ENCODE measurements at regions not wholly inside any gene's neighbourhood (a gene's known extent, or its start where the extent isn't known, plus 50 kb on each side); places are given as distances from the start of the nearest gene placed in this dataset.

DNA sequence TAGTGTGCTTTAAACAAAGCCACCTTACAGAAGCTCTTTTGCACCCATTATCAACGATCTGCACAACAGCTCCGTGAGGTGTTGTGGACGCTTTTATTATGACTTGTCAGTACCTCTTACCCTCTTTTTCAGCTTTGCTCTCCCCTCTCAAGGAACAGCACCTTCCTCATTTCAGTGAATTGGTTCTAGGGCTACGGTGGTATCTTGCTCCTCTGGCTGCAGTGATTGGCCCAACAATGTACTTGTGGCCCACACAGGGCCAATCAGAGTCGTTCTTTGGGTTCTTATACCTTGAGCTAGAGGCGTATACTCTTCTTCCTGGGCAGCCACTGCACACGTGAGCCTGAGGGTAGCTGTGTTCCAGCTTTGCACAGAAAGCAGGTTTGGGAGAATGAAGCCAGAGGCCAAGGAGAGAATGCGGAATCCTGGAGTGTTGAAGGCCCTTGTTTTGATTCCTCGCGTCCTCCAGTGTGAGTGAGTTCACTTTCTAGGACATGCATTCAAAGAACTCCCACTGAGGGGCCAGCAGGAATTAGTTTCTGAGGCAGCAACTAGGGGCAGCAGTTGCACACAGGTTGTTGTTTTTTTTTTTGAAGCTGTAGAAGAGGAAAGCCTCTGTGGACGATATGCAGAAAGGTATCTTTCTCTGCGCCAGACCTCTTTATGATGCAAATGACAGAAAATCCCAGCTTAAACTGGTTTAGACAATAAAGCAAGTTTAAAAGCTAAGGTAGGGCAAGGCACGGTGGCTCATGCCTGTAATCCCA lies 49.8 kb upstream of the PDZD8 start (continued):
- no peak for TF ChIP-seq PAF1 (CRISPR knock-in tag; IDR thresholded peaks at IDR 0.05)
- TF ChIP-seq ONECUT2 (CRISPR knock-in tag; IDR thresholded peaks at IDR 0.05): no peak
- no peak for TF ChIP-seq KDM1A (CRISPR knock-in tag; IDR thresholded peaks at IDR 0.05)
- no peak for TF ChIP-seq ZNF570 (CRISPR knock-in tag; IDR thresholded peaks at IDR 0.05; ENCODE audit: borderline replicate concordance)
- no peak for TF ChIP-seq HIVEP1 (CRISPR knock-in tag; IDR thresholded peaks at IDR 0.05)
- no peak for TF ChIP-seq MXD4 (CRISPR knock-in tag; IDR thresholded peaks at IDR 0.05)
- no peak for TF ChIP-seq MLLT10 (CRISPR knock-in tag; IDR thresholded peaks at IDR 0.05)
- no peak for TF ChIP-seq ZNF569 (CRISPR knock-in tag; IDR thresholded peaks at IDR 0.05; ENCODE audit: borderline replicate concordance)
- TF ChIP-seq ZBTB40 (IDR thresholded peaks at IDR 0.05): no peak
- no peak for TF ChIP-seq ZBTB40 (CRISPR knock-in tag; IDR thresholded peaks at IDR 0.05)
- no peak for TF ChIP-seq ZSCAN20 (CRISPR knock-in tag; IDR thresholded peaks at IDR 0.05; ENCODE audit: borderline replicate concordance)
- TF ChIP-seq, protein P1, sequence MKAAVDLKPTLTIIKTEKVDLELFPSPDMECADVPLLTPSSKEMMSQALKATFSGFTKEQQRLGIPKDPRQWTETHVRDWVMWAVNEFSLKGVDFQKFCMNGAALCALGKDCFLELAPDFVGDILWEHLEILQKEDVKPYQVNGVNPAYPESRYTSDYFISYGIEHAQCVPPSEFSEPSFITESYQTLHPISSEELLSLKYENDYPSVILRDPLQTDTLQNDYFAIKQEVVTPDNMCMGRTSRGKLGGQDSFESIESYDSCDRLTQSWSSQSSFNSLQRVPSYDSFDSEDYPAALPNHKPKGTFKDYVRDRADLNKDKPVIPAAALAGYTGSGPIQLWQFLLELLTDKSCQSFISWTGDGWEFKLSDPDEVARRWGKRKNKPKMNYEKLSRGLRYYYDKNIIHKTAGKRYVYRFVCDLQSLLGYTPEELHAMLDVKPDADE (CRISPR knock-in tag; IDR thresholded peaks at IDR 0.05): no peak
- TF ChIP-seq NFATC3 (CRISPR knock-in tag; IDR thresholded peaks at IDR 0.05): no peak
- TF ChIP-seq ZNF292 (CRISPR knock-in tag; IDR thresholded peaks at IDR 0.05; ENCODE audit: borderline replicate concordance, low read depth): no peak
- TF ChIP-seq ZNF7 (CRISPR knock-in tag; IDR thresholded peaks at IDR 0.05): no peak
- TF ChIP-seq PRDM15 (CRISPR knock-in tag; IDR thresholded peaks at IDR 0.05): no peak
- TF ChIP-seq IKZF1 (IDR thresholded peaks at IDR 0.05): no peak
- TF ChIP-seq ARNTL (CRISPR knock-in tag; IDR thresholded peaks at IDR 0.05): no peak

All from HepG2 (cell line).